HG03060 (cell line): ENCODE measurements at regions not wholly inside any gene's neighbourhood (a gene's known extent, or its start where the extent isn't known, plus 50 kb on each side); places are given as distances from the start of the nearest gene placed in this dataset.

ENCODE experiments used
- ATAC-seq: cut with Tn5 transposase; IDR thresholded peaks from one replicate; pipeline ENCODE4 v1.9.1; 2021; ENCODE audit warnings: low read depth, moderate number of reproducible peaks; ENCODE audit not compliant: unreplicated experiment

DNA sequence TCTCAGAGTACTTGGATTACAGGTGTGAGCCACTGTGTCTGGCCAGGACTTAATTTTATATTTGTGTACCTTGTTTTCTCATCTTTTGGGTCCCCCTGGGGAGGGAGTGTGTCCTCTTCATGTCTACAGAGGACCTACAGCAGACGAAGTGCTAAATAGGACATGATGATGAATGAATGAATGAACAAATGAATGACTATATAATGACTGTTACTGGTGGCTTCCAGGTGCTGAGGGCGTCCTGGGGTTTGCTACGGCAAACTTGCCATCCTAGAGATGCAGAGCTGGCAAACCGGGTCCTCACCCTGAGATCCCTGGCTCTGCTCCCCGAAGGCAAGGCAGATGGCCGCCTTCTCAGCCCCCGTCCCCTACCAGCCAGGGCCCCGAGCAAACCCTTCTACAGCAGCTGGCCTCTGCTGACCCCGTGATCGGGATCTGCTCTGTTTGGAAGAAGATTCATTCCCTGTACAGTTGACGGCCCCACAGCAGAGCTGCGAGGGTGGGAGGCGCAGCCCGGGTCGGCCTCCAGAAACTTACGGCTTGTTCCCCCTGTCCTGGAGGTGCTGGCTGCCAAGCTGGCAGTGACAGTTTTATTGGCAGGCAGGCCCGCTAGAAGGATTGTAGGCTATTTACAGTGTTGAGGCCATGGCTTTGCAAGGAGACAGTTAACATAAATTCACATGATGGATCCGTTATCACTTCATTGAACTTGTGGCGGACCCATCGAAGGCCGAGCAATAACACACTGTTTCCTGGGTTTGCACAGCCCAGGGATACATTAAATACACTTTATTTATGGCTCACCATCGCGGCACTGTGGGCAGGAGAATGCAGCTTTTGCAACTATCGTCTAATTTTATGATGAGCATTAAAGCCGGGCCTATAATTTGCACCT, 197.7 kb upstream of the GSE1 start:
- ATAC-seq = no peak

DNA sequence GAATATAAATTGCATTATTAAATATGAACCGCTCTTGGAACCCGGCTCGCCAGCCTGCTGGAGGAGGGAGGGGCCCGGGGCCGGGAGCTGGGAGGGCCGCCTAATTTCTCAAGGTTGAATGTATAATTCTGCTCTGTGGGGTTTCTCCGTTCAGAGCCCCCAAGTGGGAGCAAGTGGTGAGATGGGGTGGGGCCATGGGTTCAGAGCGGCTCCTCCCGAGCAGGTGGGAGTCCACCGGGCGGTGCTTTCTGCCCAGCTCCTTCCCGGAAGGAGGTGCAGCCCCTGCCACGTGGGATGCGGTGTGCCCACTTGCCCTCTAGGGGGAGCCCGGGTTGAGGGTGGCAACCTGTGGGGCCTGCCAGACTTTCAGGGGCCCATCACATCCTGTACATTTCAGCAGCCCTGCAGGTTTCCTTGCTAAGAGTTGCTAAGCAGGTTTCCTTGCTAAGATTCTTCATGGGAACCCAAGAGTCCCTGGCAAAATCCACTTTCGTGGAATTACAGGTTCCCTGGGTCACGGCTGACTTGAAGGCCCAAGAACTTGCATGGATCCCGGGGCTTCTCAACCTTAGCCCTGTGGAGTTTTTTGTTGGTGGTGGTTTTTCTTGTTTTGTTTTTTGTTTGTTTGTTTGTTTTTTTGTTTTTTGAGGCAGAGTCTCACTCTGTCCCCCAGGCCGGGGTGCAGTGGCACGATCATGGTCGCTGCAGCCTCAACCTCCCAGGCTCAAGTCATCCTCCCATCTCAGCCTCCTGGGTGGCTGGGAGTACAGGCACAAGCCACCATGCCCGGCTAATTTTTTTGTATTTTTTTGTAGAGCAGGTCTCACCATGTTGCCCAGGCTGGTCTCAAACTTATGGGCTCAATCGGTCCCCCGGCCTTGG, 196.7 kb upstream of the GSE1 start:
- no peak for ATAC-seq

DNA sequence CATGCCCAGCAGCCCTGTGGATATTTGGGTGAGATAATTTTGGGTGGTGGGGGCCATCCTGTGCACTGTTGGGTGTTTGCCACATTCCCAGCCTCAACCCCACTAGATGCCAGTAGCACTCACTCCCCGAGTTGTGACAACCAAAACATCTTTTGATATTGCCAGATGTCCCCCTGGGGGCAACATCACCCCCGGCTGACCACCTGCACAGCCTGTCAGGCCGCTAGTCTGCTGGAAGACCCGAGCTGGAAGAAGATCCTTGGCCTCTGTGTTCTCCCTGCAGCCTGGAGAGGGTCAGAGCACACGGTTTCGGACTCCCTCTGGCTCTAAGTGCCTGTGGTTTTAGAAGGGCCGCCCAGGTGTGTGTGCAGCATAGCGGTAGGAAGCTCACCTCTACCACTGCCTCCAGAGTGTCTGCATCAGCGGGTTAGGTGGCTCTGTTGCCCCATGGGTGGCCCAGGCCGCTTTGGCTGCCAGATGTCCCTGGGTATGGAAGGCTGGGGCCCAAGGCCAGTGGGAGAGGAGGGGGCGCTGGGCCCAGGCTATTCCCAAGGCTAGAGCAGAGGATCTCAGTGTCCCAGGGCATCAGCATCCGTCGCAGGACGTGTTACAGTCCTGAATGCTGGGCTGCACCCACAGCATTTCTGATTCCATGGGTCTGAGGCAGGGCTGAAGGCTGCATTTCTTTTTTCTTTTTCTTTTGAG, 195.8 kb upstream of the GSE1 start:
- ATAC-seq = no peak

DNA sequence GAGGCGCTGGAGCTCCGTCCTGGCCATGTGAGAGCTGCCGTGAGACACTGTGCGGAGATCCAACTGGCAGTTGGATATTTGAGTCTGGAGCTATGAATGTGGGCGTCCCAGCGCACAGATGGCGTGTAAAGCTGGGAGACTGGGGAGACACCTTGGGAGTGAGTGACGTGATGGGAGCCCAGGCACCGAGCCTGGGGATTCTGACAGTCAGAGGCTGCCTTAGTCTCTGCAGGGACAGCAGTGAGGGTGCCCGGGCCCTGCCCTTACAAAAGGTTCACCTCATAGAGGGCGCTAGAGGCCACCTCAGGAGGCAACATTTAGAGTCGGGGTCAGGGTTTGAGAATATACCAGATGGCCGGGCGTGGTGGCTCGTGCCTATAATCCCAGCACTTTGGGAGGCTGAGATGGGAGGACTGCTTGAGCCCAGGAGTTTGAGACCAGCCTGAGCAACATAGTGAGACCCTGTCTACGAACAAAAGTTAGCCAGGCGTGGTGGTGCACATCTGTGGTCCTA, 194.1 kb upstream of the GSE1 start:
- no peak for ATAC-seq

DNA sequence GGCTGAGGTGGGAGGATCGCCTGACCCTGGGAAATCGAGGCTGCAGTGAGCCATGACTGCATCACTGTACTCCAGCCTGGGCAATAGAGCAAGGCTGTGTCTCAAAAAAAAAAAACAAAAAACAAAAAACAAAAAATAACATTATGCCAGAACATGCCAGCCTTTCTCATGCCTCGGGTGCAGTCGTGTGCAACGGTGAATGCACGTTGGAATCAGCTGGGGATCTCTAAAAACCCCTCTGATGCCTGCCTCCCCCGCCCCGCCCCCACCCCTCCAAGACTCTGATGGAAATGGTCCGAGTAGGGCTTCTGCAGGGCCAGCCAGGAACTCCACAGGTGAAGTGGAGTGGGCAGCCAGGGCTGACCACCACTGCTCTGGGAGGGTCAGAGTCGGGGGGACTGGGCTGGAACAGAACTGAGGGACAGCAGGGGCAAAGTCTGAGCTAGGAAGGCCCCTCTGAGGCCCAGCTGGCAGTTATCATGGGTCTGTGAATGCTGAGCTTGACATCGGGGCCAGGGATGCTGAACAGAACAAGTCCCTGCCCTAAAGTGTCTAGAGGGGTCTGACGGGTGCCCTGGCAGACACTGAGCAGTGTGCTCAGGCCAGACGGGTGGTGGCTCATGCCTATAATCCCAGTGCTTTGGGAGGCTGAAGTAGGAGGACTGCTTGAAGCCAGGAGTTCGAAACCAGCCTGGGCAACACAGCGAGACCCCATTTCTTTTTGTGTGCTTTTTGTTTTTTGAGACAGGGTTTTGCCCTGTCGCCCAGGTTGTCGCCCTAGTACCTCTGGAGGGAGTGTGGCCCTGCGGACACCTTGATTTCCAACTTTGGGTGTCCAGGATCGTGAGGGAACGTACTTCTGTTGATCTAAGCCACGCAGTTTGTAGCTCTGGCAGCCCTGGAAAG, 193.4 kb upstream of the GSE1 start:
- no peak for ATAC-seq

DNA sequence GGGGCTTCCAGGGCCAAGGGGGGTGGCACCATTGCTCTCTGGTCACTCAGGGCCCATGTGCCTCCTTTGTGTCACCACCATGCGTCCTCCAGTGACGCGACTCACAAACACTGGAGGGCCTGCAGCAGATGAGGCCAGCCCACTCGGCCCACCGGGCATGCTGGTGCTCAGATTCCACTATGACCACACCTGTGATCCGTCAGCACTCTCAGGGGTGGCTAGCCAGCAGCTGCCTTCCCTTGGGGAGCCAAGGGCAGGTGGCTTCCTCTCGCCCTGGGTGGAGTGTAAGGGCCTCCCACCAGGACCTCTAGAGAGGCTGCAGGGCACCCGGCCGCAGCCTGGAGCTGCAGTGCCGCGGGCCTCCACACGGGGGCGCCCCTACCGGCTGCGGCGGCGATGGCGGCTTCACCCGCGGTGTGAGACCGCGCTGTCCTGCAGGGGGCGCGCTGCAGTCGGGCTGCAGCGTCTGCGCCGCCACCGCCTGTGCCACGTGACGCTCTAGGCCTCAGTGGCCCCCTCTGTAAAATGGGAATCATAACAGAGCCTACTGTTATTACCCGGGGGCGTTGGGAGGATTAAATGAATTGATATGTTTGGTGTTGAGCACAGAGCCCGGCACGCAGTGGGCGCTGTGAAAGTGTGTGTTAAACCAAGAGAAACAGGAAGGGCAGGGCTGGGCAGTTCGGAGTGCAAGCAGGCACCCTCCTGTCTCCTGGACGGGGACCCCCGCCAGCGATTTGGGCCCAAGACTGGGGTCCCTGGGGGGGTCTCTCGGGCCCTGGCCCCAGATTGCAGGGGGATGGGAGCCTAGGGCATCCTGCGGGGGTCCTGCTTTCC, 192.4 kb upstream of the GSE1 start:
- ATAC-seq = no peak

DNA sequence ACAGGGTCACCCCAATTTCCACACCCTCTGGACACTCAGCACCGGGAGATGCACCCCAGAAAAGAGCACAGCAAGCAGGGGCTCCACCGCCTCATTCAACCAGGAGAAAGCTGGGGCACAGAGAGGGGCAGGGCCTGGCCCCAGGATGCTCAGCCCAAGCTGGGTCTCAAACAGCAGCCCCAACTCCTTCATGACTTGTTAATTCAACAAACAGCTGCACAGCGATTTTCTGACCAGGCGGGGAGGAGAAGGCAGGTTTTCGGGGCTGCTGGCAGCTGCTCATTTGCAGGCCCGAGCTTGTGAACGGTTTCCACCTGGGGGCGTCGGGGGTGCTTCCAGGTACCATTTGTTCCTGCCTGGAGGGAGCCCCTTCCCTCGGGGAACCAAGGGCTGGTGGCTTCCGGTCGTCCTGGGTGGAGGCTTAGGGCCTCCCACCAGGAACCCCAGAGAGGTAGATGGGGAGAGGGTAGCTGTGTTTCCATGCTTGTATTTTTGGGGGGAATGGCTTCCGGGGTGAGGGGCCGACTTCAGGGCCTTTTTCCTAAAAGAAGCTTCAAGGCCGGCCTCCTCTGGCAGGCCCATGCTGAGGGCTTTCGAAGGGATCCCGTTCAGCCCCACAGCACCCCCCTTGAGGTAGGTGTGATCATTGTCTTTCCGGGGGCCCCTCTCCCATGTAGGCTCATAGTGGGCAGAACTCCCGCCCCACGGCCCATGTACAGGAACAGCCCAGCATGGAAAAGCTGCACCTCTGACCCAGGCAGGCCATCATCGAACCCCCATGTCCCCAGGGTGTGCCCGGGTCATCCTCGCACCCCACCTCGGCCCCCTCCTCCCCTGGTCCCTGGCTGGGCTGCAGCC, 191.6 kb upstream of the GSE1 start:
- ATAC-seq = no peak

DNA sequence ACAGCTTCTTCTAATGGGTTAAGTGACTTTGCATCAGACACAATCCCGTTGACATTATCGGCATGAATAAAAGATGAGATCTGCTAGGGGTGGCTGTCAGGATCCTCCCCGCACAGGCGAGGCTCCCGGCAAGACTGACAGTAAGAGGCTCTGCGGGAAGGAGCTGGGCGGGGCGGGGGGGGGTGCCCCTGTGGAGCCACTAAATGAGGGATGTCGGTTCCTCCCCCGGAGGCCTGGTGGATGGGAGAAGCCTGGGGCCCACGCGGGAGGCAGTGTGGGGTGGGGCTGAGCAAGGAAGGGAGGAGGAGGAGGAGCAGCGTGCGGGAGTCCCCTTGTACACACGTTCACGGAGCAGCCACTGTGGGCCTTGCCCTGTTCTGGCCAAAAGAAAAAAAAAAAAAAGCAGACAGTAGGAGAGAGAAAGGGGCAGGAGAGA, 190.9 kb upstream of the GSE1 start:
- no peak for ATAC-seq

DNA sequence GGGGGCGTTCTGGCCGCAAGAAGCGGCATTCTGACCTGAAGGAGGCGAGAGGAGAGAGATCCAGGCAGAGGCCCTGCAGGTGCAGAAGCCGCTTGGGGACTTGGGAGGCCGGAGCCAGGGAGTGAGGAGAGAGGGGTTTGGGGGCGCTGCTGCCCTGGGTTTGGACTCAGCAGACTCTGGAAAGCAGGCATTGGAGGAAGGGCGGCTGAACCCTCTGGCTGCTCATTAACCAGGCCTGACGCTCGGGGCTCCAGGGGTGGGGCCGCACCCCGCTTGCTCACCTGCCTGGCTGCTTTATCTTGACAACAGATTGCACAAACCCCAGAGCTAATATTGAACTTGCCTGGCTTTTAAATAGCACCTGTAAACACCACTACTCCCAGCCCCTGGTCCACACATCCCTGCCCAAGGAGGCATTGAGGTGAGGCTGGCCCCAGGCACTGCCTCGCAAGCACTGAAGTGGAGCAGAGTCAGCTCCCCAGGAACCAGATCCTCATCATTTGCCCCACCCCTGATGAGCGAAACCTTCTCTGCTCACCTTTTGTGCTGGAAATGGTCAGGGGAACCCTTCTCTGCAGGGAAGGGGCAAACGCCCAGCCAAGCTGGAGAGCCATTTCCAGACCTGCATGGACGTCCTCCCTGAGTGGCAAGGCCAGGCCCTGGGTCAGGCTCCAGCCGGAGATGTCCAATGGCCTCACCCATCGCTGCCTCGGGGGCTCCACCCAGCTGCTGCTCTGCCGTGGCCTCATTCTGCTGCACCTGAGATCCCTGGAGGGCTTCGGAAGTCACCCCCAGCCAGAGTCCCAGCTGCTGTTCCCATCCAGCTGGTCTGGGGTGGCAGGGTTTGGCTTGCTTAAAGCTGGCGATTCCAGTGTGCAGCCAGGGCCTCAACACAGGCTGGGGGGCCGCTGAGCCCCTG, 190.2 kb upstream of the GSE1 start:
- no peak for ATAC-seq

DNA sequence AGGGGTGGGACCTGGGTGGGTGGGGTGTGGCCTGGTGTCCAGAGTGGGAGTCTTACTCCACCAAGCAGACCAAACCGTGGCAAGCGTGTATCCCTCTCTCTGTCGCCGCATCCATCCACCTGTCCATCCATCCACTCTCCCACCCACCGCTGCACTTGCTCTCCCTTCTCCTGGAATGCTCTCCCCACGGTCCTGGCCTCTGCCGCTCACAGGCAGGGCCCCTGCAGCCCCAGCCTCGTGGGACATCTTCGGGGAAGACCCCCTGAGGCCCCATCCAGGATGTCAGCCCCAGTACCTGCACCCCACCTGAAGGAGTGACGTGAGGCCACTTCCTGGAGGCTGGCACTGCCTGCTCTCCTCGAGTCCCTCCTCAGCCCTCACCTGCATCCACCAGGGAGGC, 189.5 kb upstream of the GSE1 start:
- ATAC-seq = no peak

DNA sequence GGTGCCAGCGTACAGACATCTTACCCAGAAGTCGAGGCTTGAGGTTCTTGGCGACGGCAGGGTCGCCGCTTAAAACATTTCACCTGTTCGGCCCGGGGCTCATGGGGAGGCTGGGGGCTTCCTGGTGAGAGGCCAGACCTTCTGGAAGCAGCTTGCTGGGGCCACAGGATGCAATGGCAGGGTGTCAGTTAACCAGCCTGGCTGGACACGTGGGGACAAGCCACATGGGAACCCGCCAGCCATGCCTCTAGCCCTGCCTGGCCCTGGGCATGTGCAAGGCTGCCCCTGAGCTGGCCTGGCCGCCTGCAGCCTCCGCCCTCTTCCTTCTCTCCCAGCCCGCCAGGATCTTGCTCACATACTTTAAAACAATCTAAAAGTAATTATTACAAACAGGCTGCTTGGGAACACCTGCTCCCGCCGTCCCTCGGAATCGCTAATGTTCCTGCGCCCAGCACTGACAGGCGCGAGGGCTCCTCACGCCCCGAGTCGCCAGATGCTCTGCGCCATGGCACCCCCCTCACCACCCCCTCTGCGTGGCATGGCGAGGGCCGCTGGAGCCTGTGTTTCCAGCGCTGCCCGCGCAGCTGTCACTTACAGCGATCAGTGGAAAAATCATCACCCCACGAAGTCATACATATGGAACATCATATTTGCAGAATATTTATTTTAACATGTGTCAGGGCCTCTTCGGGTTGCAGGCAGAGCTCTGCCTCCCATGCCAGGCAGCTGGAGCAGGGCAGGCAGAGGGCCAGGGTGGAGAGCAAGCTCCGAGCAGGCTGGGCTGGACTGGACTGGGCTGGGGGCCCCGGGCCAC, 188.7 kb upstream of the GSE1 start:
- no peak for ATAC-seq

DNA sequence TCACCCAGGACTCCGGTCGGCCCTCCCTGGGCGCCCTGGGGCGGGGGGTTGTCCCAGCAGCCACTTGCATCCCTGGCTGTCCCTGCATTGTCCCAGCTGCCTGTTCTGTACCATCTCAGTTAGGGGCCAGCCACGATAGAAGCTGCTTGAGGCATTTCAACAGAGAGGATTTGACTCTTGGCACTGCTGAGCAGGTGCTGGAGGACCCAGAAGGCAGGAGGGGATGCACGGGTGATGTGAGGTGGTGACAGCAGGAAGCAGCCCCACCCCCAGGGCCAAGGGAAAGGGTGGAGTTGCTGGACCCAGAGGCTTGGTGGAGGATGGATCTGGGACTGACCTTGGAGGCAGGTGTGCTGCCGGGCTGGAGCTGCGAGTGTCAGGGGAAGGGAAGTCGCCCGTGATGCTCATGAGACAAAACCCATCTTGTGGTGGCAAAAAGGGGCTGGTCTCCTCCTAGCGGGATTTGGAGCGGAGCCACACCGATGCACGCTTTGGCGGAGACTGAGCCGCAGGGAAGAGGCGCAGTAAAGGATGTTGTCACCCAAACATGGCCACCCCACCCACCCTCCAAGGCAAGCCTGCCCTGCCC, 188.0 kb upstream of the GSE1 start:
- no peak for ATAC-seq

DNA sequence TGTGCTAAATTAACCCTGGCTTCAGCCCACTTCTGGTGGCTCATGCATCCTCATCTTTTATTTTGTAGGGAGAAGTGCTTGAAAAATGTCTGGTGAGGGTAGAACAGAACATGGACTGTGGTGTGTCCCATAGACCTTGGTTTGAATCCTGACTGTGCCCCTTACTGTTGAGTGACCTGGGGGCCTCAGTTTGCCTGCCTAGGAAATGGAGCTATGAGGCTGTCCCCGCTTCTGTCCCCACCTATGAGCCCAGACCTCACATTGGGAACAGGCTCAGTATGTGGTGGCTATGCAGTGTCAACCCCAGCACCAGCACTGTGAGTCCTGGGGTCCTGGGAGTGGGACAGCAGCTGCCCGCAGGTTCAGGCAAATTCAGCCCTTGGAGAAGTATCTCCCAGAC, 186.3 kb upstream of the GSE1 start:
- no peak for ATAC-seq

DNA sequence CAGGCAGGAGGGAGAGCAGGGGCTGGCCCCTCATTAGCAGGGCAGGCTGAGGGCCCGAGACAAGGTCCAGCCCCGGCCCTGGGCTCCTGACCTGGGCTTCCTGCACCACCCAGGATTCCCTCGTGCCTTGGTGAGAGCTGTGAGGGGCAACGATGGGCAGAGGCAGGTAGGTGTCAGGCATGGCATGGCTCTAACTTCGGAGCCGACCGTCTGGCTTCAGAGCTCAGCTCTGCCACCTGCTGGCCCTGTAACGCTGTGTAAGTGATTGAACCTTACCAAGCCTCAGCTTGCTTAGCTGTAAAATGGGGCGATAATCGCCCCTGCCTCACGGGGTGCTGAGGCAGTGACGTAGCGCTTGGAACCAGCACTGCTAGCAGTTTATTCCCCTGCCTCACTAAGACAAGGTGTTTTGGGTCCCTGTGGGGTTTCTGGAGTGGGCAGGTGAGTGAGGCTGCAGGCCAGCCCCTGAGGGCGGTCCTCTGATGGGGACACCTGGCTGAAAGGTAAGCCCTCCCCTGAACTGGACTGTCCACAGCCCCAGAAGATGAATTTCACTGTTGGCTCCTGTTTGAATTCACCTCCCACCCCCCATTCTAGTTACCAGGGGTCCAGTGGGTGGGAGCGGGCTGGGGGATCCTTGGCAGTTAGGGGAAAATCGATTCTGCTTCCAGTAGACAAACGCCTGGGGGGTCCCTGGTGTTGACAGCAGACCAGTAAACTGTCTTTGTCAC, 184.8 kb upstream of the GSE1 start:
- ATAC-seq = no peak
